ENCODE measurements at regions not wholly inside any gene's neighbourhood (a gene's known extent, or its start where the extent isn't known, plus 50 kb on each side); places are given as distances from the start of the nearest gene placed in this dataset.

GRCh38 chr4:173782660-173783059 lies 252.6 kb upstream of the HAND2 start:
- TF ChIP-seq CTCF (conservative IDR thresholded peaks at IDR 0.05; ENCODE audit: low read length) (no peak), EZH2phosphoT487 (IDR thresholded peaks at IDR 0.05; ENCODE audit: borderline replicate concordance) (no peak)

Measured in Loucy (cell line).